Gastroesophageal sphincter (tissue), 4 donors: ENCODE measurements at regions not wholly inside any gene's neighbourhood (a gene's known extent, or its start where the extent isn't known, plus 50 kb on each side); places are given as distances from the start of the nearest gene placed in this dataset.

Source experiments
- ATAC-seq: fragments of 150-250 bp; one replicate; pipeline ENCODE4 v1.9.1; 2016; ENCODE audit warnings: mild to moderate bottlenecking, moderate library complexity
- H3K27ac ChIP-seq, 4 donors: fragments of 200-600 bp; sonication (generic) in 3 of 4; 1 replicate in 3 of 4; 2 replicates in 1 of 4; pipeline ENCODE4 v1.5.1; 2016 to 2019
- H3K27me3 ChIP-seq: fragments of 200-600 bp; sonication (generic); one replicate; pipeline ENCODE4 v1.5.1; 2019
- H3K36me3 ChIP-seq, 2 donors: fragments of 200-600 bp; sonication (generic); one replicate each; pipeline ENCODE4 v1.5.1; 2019; ENCODE audit warnings: control low read depth in 1 of 2
- H3K4me1 ChIP-seq, 3 donors: fragments of 200-600 bp; sonication (generic); 1 replicate in 2 of 3; 2 replicates in 1 of 3; pipeline ENCODE4 v1.5.1; 2016 to 2019; ENCODE audit warnings: control low read depth in 2 of 3
- H3K4me3 ChIP-seq, 2 donors: fragments of 200-600 bp; sonication (generic); one replicate each; pipeline ENCODE4 v1.5.1; 2019; ENCODE audit warnings: mild to moderate bottlenecking in 1 of 2, moderate library complexity in 1 of 2
- H3K9me3 ChIP-seq, 3 donors: fragments of 200-600 bp; sonication (generic); one replicate each; pipeline ENCODE4 v1.5.1; 2017 to 2019; ENCODE audit warnings: control low read depth in 2 of 3
- EP300 ChIP-seq: sonication (generic); formaldehyde crosslinking; IDR thresholded peaks from one replicate; pipeline ENCODE4 v1.6.1; 2017; ENCODE audit warnings: antibody characterized with exemption, mild to moderate bottlenecking
- POLR2A ChIP-seq, 2 donors: fragments of 450-650 bp; IDR thresholded peaks; one replicate each; pipeline ENCODE4 v1.6.1; 2017; ENCODE audit warnings: antibody characterized with exemption in 2 of 2, mild to moderate bottlenecking in 2 of 2, moderate library complexity in 1 of 2
- POLR2AphosphoS5 ChIP-seq: sonication (generic); formaldehyde crosslinking; IDR thresholded peaks from one replicate; pipeline ENCODE4 v1.6.1; 2017; ENCODE audit warnings: antibody characterized with exemption
- WGBS, 2 donors: methylation state at CpG; one replicate each; pipeline ENCODE4 v1.1.5; 2018; ENCODE audit warnings: low coverage in 1 of 2; 5-methylcytosine and 5-hydroxymethylcytosine counted together
- TF ChIP-seq, protein P1 (sequence below), 4 experiments: fragments of 200-600 bp in 2 of 4; fragments of 450-650 bp in 2 of 4; sonication (generic) in 1 of 4; IDR thresholded peaks; one replicate each; pipeline ENCODE4 v1.5.1; 2017 to 2019; ENCODE audit warnings: antibody characterized with exemption in 4 of 4, mild to moderate bottlenecking in 2 of 4, moderate library complexity in 2 of 4

DNA sequence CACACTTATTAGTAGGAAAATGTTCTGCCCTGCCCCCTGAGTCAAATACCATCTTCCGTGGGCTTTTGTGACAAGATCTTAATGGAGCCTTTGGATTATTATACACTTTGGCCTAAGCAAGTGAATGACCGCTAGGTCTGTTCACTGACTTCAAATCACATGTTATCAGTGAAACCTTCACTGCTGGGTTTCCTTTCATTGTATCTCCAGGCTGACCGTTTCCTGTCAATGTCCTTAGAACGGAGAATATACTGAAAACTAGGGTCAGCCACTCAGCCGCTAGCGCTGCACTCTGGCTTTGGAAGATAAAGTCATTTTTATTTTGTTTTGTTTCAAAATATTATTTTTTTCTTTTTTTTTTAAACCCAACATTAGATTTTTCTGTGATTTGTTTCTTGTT lies 107.0 kb upstream of the TLL1 start:
- TF ChIP-seq POLR2AphosphoS5: no peak
- TF ChIP-seq POLR2A (IDR thresholded peaks at IDR 0.05): no peak
- TF ChIP-seq, protein P1, sequence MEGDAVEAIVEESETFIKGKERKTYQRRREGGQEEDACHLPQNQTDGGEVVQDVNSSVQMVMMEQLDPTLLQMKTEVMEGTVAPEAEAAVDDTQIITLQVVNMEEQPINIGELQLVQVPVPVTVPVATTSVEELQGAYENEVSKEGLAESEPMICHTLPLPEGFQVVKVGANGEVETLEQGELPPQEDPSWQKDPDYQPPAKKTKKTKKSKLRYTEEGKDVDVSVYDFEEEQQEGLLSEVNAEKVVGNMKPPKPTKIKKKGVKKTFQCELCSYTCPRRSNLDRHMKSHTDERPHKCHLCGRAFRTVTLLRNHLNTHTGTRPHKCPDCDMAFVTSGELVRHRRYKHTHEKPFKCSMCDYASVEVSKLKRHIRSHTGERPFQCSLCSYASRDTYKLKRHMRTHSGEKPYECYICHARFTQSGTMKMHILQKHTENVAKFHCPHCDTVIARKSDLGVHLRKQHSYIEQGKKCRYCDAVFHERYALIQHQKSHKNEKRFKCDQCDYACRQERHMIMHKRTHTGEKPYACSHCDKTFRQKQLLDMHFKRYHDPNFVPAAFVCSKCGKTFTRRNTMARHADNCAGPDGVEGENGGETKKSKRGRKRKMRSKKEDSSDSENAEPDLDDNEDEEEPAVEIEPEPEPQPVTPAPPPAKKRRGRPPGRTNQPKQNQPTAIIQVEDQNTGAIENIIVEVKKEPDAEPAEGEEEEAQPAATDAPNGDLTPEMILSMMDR (IDR thresholded peaks at IDR 0.05): no peak
- TF ChIP-seq EP300: no peak
- Histone ChIP-seq H3K4me3 (no peak overlapping the region), H3K27ac (no peak overlapping the region), H3K9me3 (no peaks in the 10 kb centered on the region), H3K4me1 (no peaks in the 10 kb centered on the region), H3K27me3 (no peaks in the 10 kb centered on the region), H3K36me3 (no peaks in the 10 kb centered on the region)
- 81 to 86% methylated on average over 5 to 6 of the region's 6 CpGs for WGBS, 2 donors
- peak; percentile 50 for ATAC-seq

DNA sequence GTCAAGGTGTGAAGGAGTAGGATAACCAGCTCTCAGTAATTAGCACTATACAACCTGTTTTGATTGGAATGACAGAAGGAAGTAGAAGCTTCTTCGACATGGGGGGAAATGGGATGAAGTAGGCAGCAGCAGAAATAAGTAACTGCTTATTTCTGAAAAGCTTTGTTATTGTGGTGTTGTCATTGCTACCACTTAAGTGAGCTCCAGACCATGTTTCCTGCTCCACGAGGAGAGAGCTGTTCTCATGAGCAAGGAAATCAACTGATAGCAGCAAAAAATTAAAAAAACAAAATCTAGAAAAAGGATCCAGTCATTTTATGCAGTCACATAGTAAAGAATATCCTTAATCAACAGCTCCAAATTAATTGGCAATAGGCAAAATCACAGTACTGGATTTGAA lies 106.1 kb upstream of the TLL1 start:
- Histone ChIP-seq H3K36me3 (no peaks in the 10 kb centered on the region), H3K4me3 (no peak overlapping the region), H3K27me3 (no peaks in the 10 kb centered on the region), H3K4me1 (no peaks in the 10 kb centered on the region), H3K27ac (no peak overlapping the region), H3K9me3 (no peaks in the 10 kb centered on the region)
- no peak for ATAC-seq
- WGBS, 2 donors: 34 to 62% methylated on average over 2 of the region's 2 CpGs
- TF ChIP-seq POLR2A (IDR thresholded peaks at IDR 0.05) (no peak), EP300 (no peak), POLR2AphosphoS5 (no peak)
- TF ChIP-seq, protein P1 (IDR thresholded peaks at IDR 0.05): no peak

DNA sequence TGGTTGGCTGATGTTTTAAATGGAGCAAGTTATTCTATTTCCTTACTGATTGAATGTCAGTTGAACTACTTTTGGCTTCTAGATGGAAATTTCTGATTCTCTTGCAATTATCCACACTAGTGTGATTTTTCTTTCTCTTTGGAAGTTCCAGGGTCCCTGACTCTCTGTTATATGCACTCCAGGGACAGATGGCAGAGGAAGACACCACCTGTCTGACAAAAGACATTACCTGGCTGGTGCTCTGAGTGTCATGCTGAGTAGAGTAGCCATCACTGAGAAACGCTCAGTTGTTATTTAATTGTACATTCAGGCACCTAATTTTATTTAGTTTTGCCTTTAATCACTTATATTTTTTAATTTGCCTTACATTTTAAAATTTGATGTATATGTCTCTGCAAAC lies 105.4 kb upstream of the TLL1 start:
- no peak overlapping the region for H3K4me3 ChIP-seq
- H3K36me3 ChIP-seq: no peaks in the 10 kb centered on the region
- 82% methylated on average over 1 of the region's 1 CpG; no CpG with 5 or more reads in 1 of the 2 donors for WGBS, 2 donors
- H3K27ac ChIP-seq: no peak overlapping the region
- TF ChIP-seq EP300 (no peak), POLR2AphosphoS5 (no peak), POLR2A (IDR thresholded peaks at IDR 0.05) (no peak)
- TF ChIP-seq, protein P1 (IDR thresholded peaks at IDR 0.05): no peak
- ATAC-seq: no peak
- H3K9me3 ChIP-seq: no peaks in the 10 kb centered on the region
- no peaks in the 10 kb centered on the region for H3K27me3 ChIP-seq
- H3K4me1 ChIP-seq: no peaks in the 10 kb centered on the region

DNA sequence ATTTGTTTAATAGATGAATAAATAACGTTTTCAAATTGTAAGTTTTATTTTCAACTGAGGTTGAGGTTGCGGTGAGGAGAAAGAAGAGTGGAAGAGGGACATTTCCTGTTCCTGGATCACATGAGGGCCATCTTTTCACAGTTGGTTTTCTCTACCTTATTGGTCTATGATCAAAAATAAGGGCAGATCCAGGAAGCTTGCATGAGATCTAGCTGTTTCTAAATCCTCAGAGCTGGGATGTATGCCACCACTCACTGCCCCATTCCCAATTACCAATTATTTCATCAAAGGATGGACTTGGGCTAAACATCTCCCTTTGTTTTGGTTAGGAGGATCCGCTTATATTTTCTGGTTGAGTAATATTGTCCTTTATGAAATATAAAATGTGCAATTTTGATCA lies 104.8 kb upstream of the TLL1 start:
- no peak for TF ChIP-seq EP300
- TF ChIP-seq POLR2AphosphoS5: no peak
- TF ChIP-seq, protein P1 (IDR thresholded peaks at IDR 0.05): no peak
- TF ChIP-seq POLR2A (IDR thresholded peaks at IDR 0.05): no peak
- Histone ChIP-seq H3K27me3 (no peaks in the 10 kb centered on the region), H3K4me3 (no peak overlapping the region), H3K27ac (no peak overlapping the region), H3K36me3 (no peaks in the 10 kb centered on the region), H3K9me3 (no peaks in the 10 kb centered on the region), H3K4me1 (no peaks in the 10 kb centered on the region)
- WGBS, 2 donors: 89 to 90% methylated on average over 1 to 3 of the region's 3 CpGs
- ATAC-seq: no peak

DNA sequence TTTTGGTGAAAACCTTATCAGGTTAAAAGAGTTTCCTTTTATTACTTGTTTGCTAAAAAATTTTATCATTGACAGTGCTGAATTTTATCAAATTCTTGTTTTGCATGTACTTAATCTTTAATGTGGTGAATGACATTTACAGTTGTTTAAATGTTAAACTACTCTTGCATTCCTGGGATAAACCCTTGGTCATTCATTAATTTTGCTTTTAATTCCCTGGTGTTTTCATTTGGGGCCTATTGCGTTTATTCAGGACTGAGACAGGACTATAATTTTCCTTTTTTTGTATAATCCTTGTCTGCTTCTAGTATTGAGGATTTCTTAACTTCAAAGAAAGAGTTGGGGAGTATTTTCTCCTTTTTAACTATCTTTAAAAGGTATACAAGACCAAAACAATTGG lies 98.7 kb upstream of the TLL1 start:
- Histone ChIP-seq H3K27me3 (no peaks in the 10 kb centered on the region), H3K9me3 (peaks cover 0 to 10% (median 0%) of the 10 kb centered on the region in 3 donors), H3K4me3 (no peak overlapping the region), H3K36me3 (no peaks in the 10 kb centered on the region), H3K4me1 (no peaks in the 10 kb centered on the region), H3K27ac (no peak overlapping the region)
- TF ChIP-seq EP300 (no peak), POLR2A (IDR thresholded peaks at IDR 0.05) (no peak), POLR2AphosphoS5 (no peak)
- TF ChIP-seq, protein P1 (IDR thresholded peaks at IDR 0.05): no peak
- ATAC-seq: no peak
- 38 to 88% methylated on average over 1 of the region's 1 CpG for WGBS, 2 donors
